Peyer's patch (tissue), 4 donors: ENCODE measurements at regions not wholly inside any gene's neighbourhood (a gene's known extent, or its start where the extent isn't known, plus 50 kb on each side); places are given as distances from the start of the nearest gene placed in this dataset.

Source experiments
- DNase-seq, 3 donors: peaks; one replicate each; pipeline ENCODE4 v3.0.0-alpha.2; 2017 to 2019
- H3K27ac ChIP-seq, 4 donors: fragments of 200-600 bp; sonication (generic); one replicate each; pipeline ENCODE4 v1.5.1; 2016 to 2019
- H3K27me3 ChIP-seq, 2 donors: fragments of 200-600 bp; sonication (generic); one replicate each; pipeline ENCODE4 v1.5.1; 2019
- H3K36me3 ChIP-seq, 3 donors: fragments of 200-600 bp; sonication (generic); one replicate each; pipeline ENCODE4 v1.5.1; 2016 to 2019
- H3K4me1 ChIP-seq, 4 donors: fragments of 200-600 bp; sonication (generic); one replicate each; pipeline ENCODE4 v1.5.1; 2016 to 2019
- H3K4me3 ChIP-seq, 4 donors: fragments of 200-600 bp; sonication (generic); 1 replicate in 3 of 4; 2 replicates in 1 of 4; pipeline ENCODE4 v1.5.1; 2016 to 2019; ENCODE audit warnings: mild to moderate bottlenecking in 1 of 4
- H3K9me3 ChIP-seq, 4 donors: fragments of 200-600 bp; sonication (generic); one replicate each; pipeline ENCODE4 v1.5.1; 2016 to 2019; ENCODE audit warnings: mild to moderate bottlenecking in 1 of 4
- CTCF ChIP-seq, 6 experiments: fragments of 450-650 bp in 4 of 6; fragments of 200-600 bp in 2 of 6; sonication (generic) in 1 of 6; IDR thresholded peaks; one replicate each; pipeline ENCODE4 v1.5.1; 2017 to 2019; ENCODE audit warnings: antibody characterized with exemption in 6 of 6, mild to moderate bottlenecking in 3 of 6, moderate library complexity in 1 of 6
- POLR2A ChIP-seq, 2 donors: fragments of 450-650 bp; IDR thresholded peaks; one replicate each; pipeline ENCODE4 v1.5.1; 2017; ENCODE audit warnings: antibody characterized with exemption in 2 of 2, mild to moderate bottlenecking in 2 of 2, moderate library complexity in 2 of 2

GRCh38 chr14:98964171-98964570 lies 307.8 kb downstream of the BCL11B start:
- Histone ChIP-seq H3K27ac (no peak overlapping the region), H3K4me1 (no peaks in the 10 kb centered on the region), H3K4me3 (no peak overlapping the region), H3K27me3 (no peaks in the 10 kb centered on the region), H3K36me3 (no peaks in the 10 kb centered on the region), H3K9me3 (no peaks in the 10 kb centered on the region)
- no peak for TF ChIP-seq POLR2A (IDR thresholded peaks at IDR 0.05)
- no peak for TF ChIP-seq CTCF (IDR thresholded peaks at IDR 0.05)
- no peak for DNase-seq

DNA sequence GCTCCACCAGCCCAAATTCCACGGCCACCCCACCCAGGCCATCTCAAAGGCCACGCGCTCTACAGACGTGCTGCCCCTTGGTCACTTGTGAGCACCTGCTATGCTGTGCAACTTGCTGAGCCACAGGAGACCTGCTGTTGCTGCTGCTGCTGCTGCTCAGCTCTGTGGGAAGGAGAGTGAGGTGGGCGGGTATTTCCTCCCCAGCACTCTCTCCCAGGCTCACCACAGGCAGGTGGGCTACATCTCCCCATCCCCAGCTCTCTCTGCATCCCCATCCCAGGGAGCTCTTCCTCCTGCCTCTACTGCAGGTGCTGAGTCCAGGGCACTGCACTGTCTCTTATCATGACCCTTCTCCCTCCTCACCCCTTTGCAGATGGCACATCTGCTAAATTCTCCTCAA lies 306.9 kb downstream of the BCL11B start:
- Histone ChIP-seq H3K27me3 (no peaks in the 10 kb centered on the region), H3K4me3 (no peak overlapping the region), H3K4me1 (no peaks in the 10 kb centered on the region), H3K9me3 (no peaks in the 10 kb centered on the region), H3K36me3 (no peaks in the 10 kb centered on the region), H3K27ac (no peak overlapping the region)
- DNase-seq: no peak
- TF ChIP-seq POLR2A (IDR thresholded peaks at IDR 0.05): no peak
- no peak for TF ChIP-seq CTCF (IDR thresholded peaks at IDR 0.05)

DNA sequence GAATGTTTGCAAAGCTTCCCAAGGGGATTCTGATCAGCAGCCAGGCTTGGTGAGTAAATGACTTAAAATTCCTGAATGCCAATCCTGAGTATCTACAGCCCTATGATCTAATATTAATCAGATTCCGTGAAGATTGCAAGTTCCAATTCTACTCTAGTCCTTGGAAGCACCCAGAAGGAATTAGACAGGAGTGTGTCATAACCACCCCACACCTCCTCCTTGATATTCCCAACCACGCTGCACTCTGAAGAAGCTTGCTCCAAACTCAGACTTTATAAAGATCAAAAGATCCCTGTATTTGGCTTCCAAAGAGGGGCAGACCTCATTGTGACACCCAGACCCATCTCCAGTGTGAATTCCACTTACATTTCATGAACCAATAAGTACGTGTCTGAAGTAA lies 306.0 kb downstream of the BCL11B start:
- TF ChIP-seq POLR2A (IDR thresholded peaks at IDR 0.05) (no peak), CTCF (IDR thresholded peaks at IDR 0.05) (no peak)
- no peaks in the 10 kb centered on the region for H3K36me3 ChIP-seq

GRCh38 chr14:98966475-98967162 lies 305.4 kb downstream of the BCL11B start:
- TF ChIP-seq CTCF (IDR thresholded peaks at IDR 0.05) (no peak), POLR2A (IDR thresholded peaks at IDR 0.05) (no peak)
- Histone ChIP-seq H3K9me3 (no peaks in the 10 kb centered on the region), H3K4me3 (no peak overlapping the region), H3K36me3 (no peaks in the 10 kb centered on the region), H3K27ac (no peak overlapping the region), H3K4me1 (no peaks in the 10 kb centered on the region), H3K27me3 (no peaks in the 10 kb centered on the region)
- no peak for DNase-seq

More for the DNA sequence above, 306.0 kb downstream of the BCL11B start:
- no peaks in the 10 kb centered on the region for H3K4me1 ChIP-seq
- no peak overlapping the region for H3K27ac ChIP-seq
- no peak overlapping the region for H3K4me3 ChIP-seq
- no peak for DNase-seq
- H3K27me3 ChIP-seq: no peaks in the 10 kb centered on the region
- no peaks in the 10 kb centered on the region for H3K9me3 ChIP-seq

DNA sequence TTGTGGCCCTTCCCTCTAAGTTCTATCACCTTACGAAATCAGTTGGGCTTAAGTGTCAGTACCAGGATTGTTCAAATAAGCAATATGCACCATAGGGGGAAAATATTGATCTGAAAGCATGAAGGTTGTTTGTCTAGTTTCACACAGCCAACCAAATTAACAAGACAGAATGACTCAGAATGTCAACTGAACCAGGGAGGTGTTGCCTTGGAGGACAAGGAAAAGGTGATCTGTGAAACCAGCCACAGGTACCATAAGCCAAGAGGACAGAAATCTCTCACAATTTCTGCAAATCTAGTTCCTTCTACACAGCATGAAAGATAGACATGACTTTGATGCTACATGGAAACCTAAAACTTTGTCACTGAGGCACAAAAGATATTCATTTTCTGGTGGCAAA lies 297.9 kb downstream of the BCL11B start:
- Histone ChIP-seq H3K36me3 (no peaks in the 10 kb centered on the region), H3K27ac (no peak overlapping the region), H3K27me3 (no peaks in the 10 kb centered on the region), H3K4me1 (no peaks in the 10 kb centered on the region), H3K4me3 (no peak overlapping the region), H3K9me3 (no peaks in the 10 kb centered on the region)
- DNase-seq: no peak
- no peak for TF ChIP-seq POLR2A (IDR thresholded peaks at IDR 0.05)
- TF ChIP-seq CTCF (IDR thresholded peaks at IDR 0.05): no peak

DNA sequence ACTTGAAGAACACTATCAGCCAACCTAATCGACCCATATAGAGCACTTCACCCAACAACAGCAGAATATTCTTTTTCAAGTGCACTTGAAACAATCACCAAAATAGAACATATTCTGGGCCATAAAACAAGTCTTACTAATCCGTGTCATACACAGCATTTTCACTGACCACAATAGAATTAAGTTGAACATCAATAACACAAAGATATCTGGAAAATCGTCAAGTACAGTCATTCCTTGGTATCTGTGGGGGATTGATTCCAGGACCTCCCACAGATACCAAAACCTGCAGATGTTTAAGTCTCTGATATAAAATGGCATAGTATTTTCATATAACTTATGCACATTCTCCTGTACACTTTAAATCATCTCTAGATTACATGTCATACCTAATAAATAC lies 295.7 kb downstream of the BCL11B start:
- no peak overlapping the region for H3K27ac ChIP-seq
- no peaks in the 10 kb centered on the region for H3K9me3 ChIP-seq
- no peaks in the 10 kb centered on the region for H3K36me3 ChIP-seq
- H3K27me3 ChIP-seq: no peaks in the 10 kb centered on the region
- H3K4me1 ChIP-seq: no peaks in the 10 kb centered on the region
- DNase-seq: no peak
- H3K4me3 ChIP-seq: no peak overlapping the region
- no peak for TF ChIP-seq CTCF (IDR thresholded peaks at IDR 0.05)
- TF ChIP-seq POLR2A (IDR thresholded peaks at IDR 0.05): no peak
